Jurkat, Clone E6-1 (cell line): ENCODE measurements at regions not wholly inside any gene's neighbourhood (a gene's known extent, or its start where the extent isn't known, plus 50 kb on each side); places are given as distances from the start of the nearest gene placed in this dataset.

Experiments
- DNase-seq: peaks from one replicate; pipeline ENCODE4 v3.0.0-alpha.2; 2011; ENCODE audit warnings: low read depth, low spot score
- H3K4me3 ChIP-seq: 2 replicates; pipeline ENCODE4 v1.5.1; 2011; ENCODE audit warnings: mild to moderate bottlenecking, low read length, control low read depth, moderate library complexity

- H3K4me3 ChIP-seq, result no peak overlapping the region
- DNase-seq, result no peak
Measured at GRCh38 chr2:60092781-60093180, 460.7 kb downstream of the BCL11A start.

- H3K4me3 ChIP-seq, result no peak overlapping the region
- DNase-seq, result no peak
Measured at GRCh38 chr2:60091894-60092293, 461.6 kb downstream of the BCL11A start.

GRCh38 chr2:60091266-60091665 lies 462.2 kb downstream of the BCL11A start:
- no peak overlapping the region for H3K4me3 ChIP-seq
- no peak for DNase-seq

GRCh38 chr2:60079562-60079961 lies 473.9 kb downstream of the BCL11A start:
- no peak for DNase-seq
- H3K4me3 ChIP-seq, result no peak overlapping the region

DNA sequence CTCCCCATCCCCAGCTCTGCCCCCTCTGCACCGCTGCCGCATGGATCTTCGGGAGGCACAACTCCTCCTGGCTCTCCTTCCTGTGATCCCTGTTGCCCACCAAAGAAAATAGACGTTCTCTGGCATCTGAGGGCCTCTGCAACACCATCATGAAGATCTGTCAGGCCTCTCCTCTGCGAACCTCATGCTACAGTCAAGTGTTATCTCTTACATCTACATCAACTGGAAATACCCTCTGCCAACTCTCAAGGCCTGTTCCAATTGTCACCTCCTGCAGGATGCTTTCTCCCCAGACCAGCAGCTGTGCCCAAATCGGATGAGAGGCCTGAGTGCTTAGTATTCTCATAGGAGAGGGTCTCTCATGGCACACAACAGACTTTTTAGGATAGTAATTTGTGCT lies 478.4 kb downstream of the BCL11A start:
- H3K4me3 ChIP-seq, result no peak overlapping the region
- DNase-seq, result no peak

- no peak for DNase-seq
- no peak overlapping the region for H3K4me3 ChIP-seq
Measured at GRCh38 chr2:60073201-60073600, 480.3 kb downstream of the BCL11A start.

- no peak overlapping the region for H3K4me3 ChIP-seq
- DNase-seq, result no peak
Measured at GRCh38 chr2:60072609-60073008, 480.8 kb downstream of the BCL11A start.

- DNase-seq, result no peak
- no peak overlapping the region for H3K4me3 ChIP-seq
Measured at GRCh38 chr2:60071490-60071831, 482.0 kb downstream of the BCL11A start.

DNA sequence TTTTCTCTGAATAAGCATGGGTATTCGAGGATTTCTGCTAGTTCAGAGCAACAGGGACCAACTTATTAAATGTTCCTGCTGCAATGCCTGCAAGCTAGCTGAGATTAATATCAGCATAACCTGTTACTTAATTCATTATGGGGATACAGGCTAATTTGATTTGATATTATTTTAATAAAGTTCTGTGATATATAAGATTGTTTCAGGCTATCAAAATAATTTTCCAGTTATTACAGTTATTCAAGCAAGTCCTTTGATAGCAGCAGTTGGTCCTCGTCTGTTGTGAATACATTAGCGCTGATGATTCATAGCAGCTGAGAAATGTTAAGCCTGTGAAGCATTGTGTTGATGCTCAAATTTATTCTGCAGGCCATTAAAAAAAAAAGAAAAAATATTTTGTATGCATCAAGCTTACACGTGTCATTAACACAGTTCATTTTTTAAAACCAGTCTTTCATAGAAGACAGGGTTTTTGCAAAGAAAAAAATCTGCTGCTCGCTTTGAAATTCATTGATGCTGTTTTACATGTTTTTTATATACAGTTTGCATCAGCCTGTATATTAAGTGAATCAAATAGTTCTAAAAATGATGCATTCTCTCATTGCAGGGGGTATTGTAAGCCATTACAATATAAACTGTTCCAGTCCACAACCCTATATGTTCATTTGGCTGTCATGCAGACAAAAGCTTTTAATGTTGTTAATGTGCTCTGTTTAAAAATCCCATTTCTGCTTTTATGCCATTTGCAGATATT lies 482.5 kb downstream of the BCL11A start:
- no peak overlapping the region for H3K4me3 ChIP-seq
- DNase-seq, result no peak

DNA sequence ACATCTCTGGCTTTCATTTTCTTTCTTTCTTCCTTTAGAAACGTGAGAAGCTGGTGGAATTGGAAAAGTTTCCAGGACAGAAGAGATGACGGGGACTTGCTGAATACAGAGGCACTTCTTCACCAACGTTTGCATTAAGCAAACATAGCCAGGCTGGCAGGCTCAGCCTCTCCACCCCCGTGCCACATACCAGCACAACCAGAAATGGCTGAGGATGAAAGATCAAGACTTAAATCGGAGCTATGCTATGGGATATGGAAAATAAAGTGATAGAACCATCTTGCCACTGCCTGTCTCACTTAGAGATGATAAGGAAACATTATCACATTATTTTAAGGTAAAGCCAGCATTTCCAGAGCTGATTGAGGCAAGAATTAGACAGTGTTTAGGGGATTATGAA lies 483.3 kb downstream of the BCL11A start:
- H3K4me3 ChIP-seq, result no peak overlapping the region
- no peak for DNase-seq

GRCh38 chr2:60068755-60069154 lies 484.7 kb downstream of the BCL11A start:
- no peak overlapping the region for H3K4me3 ChIP-seq
- DNase-seq, result no peak

DNA sequence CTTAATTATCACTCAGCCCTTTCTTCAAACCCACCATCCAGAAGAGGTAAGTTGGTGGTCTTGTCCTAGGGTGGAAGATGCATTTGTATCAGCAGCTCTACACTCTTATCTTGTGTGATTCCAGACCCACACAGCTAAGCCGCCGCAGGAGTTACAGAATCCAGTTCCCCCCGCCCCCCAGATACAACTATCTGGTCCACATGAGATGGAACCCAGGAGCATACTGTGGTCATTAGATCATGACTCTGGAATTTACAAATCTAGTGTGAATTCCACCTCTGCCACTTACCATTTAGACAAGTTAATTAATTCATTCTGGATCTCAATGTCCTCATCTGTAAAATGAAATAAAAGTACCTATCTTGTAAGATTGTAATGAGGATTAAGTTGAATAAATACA lies 486.4 kb downstream of the BCL11A start:
- no peak for DNase-seq
- no peak overlapping the region for H3K4me3 ChIP-seq

DNA sequence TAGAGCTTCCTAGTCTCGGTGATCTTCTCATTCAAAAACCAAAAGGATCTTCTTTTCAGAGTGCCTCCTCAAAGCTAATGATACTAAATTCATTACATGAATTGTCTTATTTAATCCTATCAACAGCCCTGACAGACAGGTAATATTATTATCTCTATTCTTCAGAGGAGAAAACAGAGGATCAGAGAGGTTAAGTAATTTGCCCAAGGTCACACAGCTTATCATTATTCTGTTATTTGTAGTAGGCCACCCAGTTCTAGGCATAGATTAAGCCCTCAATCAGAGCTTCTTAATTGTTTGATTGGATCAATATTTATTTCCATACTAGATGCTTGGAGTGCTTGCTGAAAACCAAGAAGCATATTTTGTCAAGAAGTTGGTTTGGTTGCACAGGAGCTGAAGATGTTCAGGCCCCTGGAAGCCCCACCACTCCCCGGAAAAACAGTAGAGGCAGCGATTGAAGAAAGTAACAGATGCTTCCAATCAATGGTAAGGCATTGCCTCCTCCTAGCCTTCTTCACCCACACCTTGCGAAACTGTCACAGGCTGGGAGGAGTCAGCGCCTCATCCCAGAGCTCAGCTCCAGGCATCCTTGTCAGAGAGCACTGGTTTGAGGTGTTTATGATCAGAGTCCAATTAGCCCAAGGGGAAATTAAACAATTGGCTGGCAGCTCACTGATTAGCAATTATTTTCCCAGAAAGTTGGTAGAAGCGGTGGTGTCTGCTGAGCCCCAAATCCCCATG lies 487.2 kb downstream of the BCL11A start:
- no peak overlapping the region for H3K4me3 ChIP-seq
- DNase-seq, result no peak

GRCh38 chr2:60064687-60065389 lies 488.6 kb downstream of the BCL11A start:
- no peak for DNase-seq
- no peak overlapping the region for H3K4me3 ChIP-seq

DNA sequence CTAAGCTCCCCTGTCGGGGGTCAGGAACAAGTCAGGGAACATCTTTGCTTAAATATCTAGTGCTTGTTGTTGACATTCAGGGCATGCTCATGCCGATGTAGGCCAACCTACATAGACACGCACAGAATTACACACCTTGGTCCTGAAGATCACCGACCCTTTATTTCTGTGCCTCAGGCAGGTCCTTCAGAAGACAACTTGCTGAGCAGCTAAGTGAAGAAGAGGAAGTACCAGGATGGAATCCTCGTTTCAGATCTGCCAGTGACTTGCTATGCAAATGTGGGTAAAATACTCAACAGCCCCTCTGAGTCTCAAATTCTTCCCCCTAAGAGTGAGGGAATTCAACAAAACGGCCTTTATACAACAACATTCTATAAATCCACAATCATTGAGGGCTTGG lies 494.7 kb downstream of the BCL11A start:
- DNase-seq, result no peak
- H3K4me3 ChIP-seq, result no peak overlapping the region

DNA sequence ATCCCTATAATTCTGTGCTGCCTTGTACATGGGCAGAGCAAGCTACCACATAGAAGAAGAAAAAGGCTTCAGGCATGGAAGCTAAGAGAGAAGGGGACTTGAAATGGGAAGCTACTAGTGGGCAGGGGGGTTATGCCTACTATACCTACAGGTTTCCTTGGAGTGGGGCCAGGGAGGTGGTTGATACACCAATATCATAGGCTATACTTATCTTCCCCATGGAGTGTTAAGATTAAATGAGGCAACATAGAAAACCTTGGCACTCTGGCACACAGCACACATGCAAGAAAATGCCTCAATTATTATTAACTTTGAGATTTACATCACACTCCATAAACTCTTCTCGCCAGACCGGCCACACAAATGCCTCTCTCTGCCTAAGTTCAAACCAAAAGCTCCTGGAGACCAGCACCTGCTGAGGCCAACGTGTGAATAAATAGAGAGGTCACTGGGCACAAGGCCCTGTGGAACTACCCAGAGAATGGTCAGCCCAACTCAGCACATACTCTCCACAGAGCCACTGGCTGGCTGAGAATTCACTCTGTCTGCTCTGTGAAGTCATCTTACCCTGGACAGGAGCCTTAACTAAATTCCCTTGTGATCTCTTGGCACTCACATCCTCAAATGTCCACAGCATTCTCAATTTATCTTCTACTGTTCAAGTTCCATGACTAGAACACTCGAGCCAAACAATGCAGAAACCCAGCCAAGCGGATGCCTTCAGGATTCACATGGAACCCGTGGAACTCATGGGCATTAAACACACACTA lies 498.7 kb downstream of the BCL11A start:
- no peak overlapping the region for H3K4me3 ChIP-seq
- DNase-seq, result no peak

DNA sequence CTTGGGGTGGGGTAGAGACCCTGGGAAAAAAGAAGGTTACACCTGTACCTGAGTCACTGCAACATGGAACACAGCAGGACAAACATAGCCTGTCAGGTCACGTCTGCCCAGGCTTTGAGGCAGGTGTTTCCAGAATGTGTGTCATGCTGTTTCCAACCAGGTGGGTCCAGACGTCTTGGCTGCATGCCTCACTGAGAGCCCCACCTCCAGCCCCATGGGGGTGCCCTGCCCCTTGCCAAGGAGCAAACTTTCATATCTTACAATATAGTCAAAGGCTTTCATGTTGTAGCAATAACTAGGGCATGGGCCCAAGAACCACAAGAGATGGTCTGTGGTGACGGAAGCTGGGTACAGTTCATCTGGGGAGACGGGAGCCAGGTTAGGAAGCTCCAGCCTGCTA lies 499.7 kb downstream of the BCL11A start:
- H3K4me3 ChIP-seq, result no peak overlapping the region
- DNase-seq, result peak; percentile 77

GRCh38 chr2:60052601-60053000 lies 500.9 kb downstream of the BCL11A start:
- DNase-seq, result no peak
- no peak overlapping the region for H3K4me3 ChIP-seq

GRCh38 chr2:60051991-60052390 lies 501.5 kb downstream of the BCL11A start:
- no peak for DNase-seq
- no peak overlapping the region for H3K4me3 ChIP-seq
